ENCODE measurements at regions not wholly inside any gene's neighbourhood (a gene's known extent, or its start where the extent isn't known, plus 50 kb on each side); places are given as distances from the start of the nearest gene placed in this dataset.

DNA sequence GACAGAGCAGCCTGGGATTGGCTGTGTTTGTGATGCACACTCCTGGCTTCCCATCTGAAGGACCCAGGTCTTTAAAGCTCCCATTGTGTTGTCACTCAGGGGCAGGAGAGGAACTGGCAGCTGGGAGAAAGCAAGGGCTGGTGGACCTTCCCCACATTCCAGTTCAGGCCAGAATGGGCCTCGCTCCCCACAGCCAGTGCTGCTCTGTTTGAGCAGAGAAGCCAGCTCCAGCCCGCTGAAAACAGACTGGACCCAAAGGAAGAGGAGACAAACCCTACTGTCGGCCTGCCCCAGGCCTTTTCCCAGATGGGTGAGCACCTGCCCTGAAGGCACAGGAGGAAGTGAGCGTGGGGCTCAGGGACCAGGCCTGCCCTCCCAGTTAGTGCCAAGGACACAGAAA lies 499.4 kb downstream of the NPHP4 start:
- CTCF ChIA-PET = no interaction called here
- POLR2A ChIA-PET = no interaction called here

DNA sequence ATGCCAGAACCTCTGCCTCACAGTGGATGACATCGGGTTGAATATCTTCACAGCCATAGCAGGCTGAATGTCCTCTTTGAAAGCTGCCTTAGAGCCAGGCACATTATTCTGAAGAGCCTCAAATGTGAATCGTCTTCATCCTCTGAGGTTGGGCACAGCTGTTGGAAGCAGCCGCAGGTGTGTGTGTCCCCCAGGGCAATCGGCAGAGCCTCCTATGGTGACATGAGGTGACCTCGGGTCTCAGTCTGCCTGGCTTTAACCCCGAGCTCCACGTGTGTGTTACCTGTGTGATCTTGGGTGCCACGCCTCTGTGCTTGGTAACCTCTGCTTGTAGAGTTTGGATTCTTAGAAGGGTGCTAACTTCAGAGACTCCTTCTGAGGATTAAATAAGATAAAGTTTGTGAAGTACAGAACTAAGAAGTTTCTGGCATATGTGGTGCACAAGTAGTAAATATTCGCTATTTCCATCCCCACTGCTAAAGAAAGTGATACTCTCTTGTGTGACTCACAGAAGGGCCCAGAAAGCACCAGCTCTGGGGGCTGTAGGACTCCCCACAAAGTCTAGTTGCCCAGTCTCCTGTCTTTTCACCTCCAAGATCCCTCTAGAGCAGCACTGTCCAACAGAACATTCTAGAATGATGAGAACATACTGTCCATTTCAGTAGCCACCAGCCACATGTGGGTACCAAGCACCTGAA lies 500.9 kb downstream of the NPHP4 start:
- ChIA-PET CTCF (no interaction called here), POLR2A (no interaction called here)

DNA sequence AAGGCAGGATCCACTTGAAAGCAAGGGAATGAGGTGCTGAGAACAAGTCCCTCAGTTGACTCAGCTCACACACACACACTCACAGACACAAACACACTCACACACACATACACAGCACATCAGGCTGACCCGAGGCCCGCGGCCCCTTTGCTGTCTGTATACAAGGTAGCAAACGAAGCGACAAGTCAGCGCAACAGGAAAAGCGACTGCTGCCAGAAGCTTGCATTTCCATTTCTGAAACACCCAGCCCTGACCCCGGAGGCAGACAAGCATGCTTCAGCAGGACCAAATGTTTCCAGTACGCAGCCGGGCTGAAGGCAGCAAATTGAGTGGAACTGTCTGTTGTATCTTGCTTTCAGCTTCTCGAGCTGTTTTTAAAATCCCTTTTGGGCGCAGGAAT lies 501.6 kb downstream of the NPHP4 start:
- ChIA-PET CTCF (no interaction called here), POLR2A (no interaction called here)

DNA sequence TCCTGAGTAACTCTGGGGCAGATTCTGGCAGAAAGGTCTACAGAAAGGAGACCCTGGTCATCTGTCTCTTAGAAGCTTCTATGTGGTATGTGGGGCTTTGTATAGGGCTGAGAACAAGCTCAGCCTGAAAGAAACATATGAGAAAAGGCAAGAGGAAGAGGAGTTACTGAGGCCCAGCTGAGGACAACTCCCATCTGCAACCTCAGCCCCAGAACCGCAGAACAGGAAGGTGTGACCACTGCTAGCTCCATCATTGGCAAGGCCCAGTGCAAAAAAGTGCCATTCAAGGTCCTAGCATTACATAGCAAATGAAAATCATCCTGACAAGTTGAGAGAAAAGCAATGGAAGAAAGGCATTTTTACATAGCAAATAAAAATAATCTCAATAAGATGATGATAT lies 503.8 kb downstream of the NPHP4 start:
- CTCF ChIA-PET = no interaction called here
- POLR2A ChIA-PET = no interaction called here

DNA sequence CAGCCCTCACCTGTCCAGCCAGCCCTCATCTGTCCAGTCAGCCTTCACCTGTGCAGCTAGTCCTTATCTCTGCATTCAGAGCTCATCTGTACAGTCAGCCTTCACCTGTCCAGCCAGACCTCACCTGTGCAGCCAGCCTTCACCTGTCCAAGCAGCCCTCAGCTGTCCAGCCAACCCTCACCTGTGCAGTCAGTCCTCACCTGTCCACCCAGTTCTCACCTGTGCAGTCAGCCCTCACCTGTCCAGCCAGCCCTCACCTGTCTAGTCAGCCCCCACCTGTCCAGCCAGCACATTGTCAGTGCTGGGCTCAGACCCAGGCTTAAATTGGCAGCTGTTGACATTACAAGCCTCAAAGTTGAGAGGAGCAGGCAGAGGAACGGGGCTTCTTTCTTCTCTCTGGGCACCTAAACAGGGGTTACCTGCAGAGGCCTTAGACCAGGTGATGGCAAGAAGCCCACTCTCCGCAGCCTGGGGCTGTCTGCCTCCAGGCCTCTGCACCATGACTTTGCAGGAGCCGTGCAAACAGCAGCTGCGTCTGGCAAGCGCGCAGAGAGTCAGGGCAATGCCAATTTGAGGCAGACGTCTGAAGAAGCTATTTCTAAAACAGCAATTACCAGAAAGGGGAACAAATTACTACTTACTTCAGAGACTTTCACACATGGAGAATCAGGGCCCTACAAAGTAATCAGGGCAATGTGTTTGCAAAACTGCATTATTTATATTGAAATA lies 506.1 kb downstream of the NPHP4 start:
- POLR2A ChIA-PET = no interaction called here
- CTCF ChIA-PET = interaction anchor here (2.1 kb wide), 1 partner anchor 10 kb away, joined by 4 read pairs; no protein-coding TSS in a partner anchor

DNA sequence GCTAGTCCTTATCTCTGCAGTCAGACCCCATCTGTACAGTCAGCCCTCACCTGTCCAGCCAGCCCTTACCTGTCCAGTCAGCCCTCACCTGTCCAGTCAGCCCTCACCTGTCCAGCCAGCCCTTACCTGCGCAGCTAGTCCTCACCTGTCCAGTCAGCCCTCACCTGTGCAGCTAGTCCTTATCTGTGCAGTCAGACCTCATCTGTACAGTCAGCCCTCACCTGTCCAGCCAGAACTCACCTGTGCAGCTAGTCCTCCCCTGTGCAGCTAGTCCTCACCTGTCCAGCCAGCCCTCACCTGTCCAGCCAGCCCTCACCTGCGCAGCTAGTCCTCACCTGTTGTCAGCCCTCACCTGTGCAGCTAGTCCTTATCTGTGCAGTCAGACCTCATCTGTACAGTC lies 506.8 kb downstream of the NPHP4 start:
- POLR2A ChIA-PET = no interaction called here
- CTCF ChIA-PET = no interaction called here

DNA sequence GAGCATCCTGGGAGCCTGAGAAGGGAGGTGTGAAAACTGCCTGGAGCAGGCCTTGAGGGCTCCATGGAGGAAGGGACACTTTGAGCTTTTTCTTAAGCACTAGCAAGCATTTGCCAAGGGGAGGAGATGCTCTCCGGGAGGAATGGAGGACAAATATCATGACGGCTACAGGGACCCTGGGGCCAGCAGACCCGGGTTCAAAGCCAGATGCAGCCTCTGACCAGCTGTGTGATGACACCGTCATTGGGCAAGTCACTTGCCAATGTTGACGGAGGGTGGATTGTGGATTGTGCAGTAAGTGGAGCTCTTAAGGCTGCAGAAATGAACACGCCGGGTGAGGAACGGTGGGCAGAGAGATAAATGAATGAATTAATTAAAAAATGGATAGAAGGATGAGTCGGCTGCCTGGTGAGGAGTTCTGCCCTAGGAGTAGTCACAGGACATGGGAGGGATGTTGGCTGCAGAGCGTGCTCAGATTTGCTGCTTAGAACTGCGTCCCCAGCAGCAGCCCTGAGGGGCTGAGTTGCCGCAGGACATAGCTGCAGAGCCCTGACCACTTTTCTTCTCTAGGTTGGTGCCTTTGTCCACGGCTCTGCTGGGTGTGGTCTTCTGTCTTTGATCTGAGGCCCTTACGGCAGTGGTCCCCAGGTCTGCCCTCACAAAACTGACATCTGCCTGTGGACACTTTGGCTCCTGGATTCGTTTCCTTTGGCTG lies 507.6 kb downstream of the NPHP4 start:
- ChIA-PET CTCF (no interaction called here), POLR2A (no interaction called here)

DNA sequence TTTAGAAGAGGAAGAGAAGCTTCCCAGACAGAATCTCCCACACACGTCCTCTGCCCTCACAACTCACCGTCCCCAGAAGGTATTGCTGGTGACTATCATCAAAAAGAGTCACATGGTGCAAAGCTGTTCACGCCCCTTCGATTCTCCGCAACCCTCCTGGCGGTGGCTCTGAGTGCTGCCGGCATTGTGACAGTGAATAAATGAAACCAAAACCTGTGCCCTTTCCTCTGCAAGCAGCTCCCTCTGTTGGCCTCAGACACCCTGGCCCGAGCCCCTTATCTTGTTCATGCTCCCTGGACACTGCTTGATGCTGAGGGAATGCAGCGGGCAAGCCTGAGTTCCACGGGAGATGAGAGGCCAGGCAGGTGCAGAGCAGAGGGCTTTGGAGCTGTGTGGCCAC lies 510.3 kb downstream of the NPHP4 start:
- ChIA-PET POLR2A (no interaction called here), CTCF (interaction anchor here (0.5 to 1.3 kb wide), 2 partner anchors 51 to 196 kb away, joined by 4 to 5 read pairs; no protein-coding TSS in a partner anchor)

DNA sequence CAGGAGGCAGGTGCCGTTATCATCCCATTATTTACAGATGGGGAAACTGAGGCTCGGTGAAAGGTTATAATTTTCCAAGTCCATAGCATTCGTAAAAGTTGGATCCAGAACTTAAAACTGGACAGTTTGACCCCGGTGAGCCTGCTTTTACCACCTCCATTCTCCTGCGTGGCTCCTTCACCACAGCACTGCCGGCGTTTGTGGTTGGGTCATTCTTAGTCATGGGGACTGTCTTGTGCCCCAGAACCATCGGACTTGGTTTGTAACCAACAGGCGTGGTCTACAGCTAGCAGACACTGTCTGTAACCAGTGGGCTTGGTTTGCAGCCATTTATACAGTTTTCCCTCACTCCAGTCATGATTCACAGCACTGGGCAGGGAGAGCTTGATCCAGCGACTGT lies 511.3 kb downstream of the NPHP4 start:
- CTCF ChIA-PET = no interaction called here
- POLR2A ChIA-PET = no interaction called here

DNA sequence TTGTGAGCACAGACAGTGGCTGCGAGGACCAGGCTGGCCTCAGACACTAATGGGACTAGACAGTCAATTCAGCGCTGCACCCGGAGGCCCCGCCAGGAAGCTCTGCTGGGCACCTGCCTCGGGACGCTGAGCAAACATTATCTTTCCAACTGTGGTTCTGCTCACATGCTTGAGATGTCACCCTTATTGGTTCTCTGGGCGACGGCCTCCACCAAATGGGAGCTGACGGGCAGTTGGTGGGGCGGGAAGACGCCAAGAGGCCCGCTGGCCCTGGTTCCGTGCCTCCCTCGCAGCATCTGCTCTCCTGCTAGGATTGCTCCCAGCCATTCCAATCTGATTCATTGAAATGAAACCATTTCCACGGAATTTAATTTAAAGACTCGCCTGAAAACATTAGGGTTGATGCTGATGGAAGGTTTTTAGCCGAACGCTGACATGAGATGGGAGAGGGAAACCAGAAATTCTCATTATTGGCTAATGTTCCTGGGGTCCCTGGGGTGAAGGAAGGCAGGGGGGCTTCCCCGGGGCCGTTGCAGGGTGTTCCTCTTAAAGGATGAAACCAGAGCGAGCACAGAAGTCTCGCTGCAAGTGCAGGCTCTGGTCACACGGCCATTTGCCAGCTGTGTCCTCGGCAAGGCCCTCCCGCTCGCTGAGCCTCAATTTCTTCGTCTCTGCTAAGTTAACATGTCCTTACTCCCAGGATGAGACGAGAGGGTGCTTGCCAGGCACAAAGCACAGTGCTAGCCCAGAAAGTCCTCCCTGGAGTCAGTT lies 512.2 kb downstream of the NPHP4 start:
- ChIA-PET POLR2A (no interaction called here), CTCF (no interaction called here)

DNA sequence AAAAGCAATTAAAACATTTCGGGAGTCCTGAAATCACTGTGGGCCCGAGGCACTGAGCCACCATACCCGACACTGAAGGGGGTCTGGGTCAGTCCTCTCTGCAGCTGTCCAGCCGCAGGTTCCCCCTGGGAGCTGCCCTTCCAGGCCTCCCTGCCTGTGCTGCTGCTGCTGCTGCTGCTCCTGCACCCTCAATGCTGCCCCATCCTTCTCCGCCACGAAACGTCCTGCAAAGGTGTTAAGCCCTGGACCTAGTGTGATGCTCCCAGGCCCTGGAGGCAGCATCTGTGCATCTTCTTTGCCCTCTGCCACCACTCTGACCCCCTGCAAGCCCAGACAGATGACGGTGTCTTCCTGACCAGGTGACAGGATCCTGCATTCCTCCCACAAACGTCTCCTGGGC lies 513.3 kb downstream of the NPHP4 start:
- CTCF ChIA-PET = no interaction called here
- POLR2A ChIA-PET = no interaction called here

DNA sequence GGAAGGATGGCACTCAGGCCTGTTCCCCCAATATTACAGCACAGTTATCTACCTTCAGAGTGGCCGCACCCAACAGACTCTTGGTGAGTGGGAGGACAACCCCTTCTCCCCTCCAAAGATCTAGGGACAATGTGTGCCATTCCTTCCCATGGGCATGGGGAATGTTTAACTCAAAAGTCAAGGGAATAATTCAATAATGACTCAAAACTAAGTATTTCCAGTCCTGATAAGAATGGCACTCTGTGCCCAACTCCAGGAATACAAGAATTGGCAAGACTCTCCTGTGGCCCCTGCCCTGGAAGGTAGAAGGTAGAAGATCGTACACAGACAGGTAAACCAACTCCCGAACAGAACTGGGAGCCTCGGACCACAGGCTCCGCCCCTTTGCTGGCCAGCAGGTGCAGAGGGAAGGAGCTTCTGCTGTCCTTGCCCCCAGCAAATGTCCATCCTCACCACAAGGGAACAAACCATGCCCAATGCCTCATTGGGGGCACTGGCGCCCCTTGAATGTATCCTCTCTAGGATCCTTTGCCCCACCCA lies 514.0 kb downstream of the NPHP4 start:
- CTCF ChIA-PET = no interaction called here
- POLR2A ChIA-PET = no interaction called here

DNA sequence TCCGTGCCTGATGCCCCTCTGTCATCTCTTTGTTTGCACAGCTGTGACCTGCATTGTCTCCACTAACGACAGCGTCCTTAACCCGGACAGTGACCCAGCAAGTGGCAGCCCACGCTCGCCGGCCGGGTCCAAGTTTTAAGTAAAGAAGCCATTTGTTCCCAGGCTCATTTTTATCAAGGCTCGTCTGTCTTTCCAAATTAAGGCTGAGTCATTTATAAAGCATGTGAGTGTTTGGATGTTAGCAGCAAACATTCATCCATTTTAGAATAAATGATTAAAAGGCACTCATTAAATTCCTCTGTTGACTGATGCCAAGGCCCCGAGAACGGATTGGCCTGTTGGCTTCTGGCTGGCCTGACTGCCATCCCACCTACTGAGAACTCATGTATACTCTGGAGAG lies 514.5 kb downstream of the NPHP4 start:
- ChIA-PET CTCF (no interaction called here), POLR2A (no interaction called here)

DNA sequence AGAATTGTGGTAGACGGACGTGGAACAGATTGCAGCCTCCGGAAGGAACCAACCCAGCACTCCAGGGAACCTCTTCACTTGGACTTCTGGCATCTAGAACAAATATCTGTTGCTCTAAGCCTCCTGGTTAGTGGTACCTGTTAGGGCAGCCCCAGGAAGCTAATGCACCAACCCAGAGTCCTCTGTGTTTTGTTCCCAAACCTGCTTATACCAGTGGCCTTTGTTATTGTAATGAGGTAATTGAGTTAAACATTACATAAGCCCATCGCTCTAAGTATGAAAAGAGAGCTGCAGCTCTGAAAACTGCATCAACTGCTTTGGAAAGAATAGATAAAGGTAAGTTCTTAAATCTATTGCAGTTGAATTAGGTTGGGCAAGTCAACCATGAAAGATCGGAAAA lies 516.7 kb downstream of the NPHP4 start:
- ChIA-PET POLR2A (no interaction called here), CTCF (no interaction called here)

DNA sequence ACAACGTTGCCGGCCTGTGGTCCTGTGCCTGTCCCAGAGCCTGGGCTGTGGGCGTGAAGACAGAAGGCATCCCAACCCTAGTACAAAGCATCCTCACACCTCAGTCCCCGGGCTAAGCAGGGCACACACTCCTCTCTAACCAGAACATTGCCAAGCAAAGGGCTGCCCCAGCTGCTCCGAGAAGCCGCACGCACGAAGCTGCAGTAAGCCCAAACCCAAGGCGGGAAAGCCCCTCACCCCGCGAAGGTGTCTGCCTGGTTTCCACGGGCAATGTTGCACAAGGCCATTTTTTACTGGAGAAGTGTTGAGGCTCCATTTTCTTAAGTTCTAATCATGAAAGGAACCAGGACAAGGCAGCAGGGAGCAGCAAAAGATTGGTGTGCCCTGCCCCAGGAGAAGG lies 519.0 kb downstream of the NPHP4 start:
- POLR2A ChIA-PET = no interaction called here
- CTCF ChIA-PET = no interaction called here

DNA sequence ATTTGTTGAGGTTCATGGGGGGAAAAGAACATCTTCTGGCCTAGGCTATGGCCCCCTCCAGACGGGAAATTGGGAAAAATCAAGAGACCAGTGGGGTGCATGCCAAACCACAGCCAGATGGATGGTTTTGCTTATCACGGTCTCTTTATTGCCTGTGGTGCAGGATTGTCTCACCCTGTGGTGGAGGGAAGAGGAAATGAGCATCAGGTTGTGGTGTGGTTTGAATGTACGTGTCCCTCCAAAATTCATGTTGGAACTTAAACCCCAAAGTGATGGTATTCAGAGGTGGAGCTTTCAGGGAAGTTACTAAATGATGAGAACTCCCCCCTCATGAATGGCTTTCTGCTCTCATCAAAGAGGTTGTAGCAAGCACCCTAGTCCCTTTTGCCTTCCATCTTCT lies 525.7 kb downstream of the NPHP4 start:
- ChIA-PET POLR2A (no interaction called here), CTCF (no interaction called here)

DNA sequence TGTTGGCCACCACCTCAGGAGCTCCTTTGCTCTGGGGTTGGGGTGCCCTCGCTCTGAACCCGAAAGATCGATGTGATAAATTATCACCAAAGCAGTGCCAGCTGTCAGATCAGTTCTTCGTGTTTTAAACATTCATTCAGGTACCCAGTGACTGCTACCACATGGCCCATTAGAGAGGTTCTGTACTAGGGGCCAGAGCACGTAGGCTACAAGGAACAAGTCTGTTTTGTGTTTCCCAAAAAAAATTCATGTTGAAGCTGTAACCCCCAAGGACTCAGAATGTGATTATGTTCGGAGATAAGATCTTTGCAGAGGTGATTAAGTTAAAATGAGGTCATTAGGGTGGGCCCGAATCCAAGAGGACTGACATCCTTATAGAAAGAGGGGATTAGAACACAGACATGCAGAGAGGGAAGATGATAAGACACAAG lies 526.9 kb downstream of the NPHP4 start:
- CTCF ChIA-PET = no interaction called here
- POLR2A ChIA-PET = no interaction called here

DNA sequence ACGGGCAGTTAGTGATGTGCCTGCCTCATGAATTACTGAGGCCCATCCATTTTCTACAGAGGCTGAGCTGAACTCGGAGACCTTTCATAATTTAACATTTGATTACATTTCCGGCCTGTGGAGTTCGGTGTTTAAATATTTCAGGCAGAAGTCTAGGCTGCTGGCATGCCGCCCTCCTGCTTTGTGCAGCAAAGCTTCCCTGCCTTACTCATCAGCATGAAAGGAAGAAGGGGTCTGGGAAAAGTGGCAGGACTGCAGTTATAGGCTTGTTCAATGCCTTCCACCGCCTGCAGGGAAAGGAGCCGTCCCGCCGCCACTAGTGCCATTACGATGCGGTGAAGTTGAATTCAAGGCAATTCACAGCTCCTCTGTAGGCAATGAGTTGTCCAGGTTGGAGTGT lies 527.9 kb downstream of the NPHP4 start:
- ChIA-PET CTCF (no interaction called here), POLR2A (no interaction called here)

DNA sequence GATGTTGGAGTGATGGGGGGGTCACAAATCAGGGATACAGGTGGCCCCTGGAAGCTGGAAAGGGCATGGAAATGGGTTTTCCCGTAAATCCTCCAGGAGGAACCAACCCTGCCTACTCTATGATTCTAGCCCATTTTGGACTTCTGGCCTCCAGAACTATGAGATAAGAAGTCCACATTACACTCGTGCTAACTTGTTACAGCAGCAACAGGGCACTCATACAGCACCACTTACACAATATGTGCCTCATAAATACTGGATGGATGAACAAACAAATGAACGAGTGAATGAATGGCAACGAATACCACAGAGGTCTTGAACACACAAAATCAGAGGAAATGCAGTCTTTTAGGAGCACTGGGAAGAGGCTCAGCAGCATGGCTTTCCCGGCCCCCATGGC lies 531.3 kb downstream of the NPHP4 start:
- POLR2A ChIA-PET = no interaction called here
- CTCF ChIA-PET = no interaction called here

DNA sequence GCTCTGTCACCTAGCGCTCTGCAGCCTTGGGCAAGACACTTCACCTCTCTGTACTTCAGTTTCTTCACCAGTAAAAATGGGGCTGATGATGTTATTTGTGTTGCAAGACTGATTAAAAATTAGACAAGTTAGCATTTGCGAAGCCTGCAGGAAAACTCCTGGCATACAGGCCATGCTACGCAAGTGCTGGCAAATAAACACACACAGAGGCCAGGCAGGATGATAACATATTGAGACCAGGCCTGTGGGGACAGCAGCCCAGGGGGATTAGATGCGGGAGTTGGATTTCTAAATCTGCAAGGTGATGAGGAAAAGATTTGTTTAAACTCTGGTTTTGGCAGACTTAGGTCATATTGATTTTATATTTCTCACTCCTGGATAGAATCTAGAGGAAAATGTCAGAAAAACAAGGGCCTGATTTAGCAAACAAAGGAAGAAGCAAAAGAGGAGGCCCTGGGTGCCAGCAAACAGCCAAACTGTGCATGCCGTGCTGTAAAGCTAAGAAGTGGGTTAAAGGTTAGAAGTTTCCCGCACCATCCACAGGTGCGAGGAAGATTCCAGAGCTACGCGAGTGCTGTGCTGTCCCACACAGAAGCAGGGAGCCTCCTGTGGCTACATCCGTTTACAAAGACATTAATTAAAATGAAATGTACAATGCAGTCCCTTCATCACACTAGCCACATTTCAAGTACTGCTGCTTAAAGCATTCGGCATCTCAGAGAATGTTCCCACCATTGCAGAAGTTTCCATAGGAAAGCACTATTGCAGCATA lies 532.2 kb downstream of the NPHP4 start:
- ChIA-PET CTCF (no interaction called here), POLR2A (no interaction called here)

Data from activated CD8-positive, alpha-beta memory T cell treated with anti-CD3 and anti-CD28 coated beads for 36 hours (primary cell).